Small intestine (tissue), 7 donors: ENCODE measurements at regions not wholly inside any gene's neighbourhood (a gene's known extent, or its start where the extent isn't known, plus 50 kb on each side); places are given as distances from the start of the nearest gene placed in this dataset.

Experiments
- DNase-seq, 2 donors: peaks; one replicate each; pipeline versions ENCODE4 v3.0.0 to v3.0.0-alpha.2; 2013
- FAIRE-seq: peaks from 2 replicates; lab custom pipeline; 2012; peaks lifted over from hg19 to GRCh38; lab: Jason Lieb, UNC
- H3K27ac ChIP-seq, 3 donors: one replicate each; pipeline ENCODE4 v1.5.1; 2013; ENCODE audit warnings: low read length in 2 of 3, mild to moderate bottlenecking in 2 of 3, control low read depth in 1 of 3, inconsistent platforms in 1 of 3, low read depth in 1 of 3, moderate library complexity in 1 of 3
- H3K27me3 ChIP-seq, 3 donors: one replicate each; pipeline ENCODE4 v1.6.1; 2013; ENCODE audit warnings: low read length in 3 of 3, inconsistent platforms in 1 of 3; ENCODE audit not compliant: control insufficient read depth in 3 of 3, insufficient read depth in 3 of 3
- H3K36me3 ChIP-seq, 3 donors: one replicate each; pipeline ENCODE4 v1.6.1; 2013; ENCODE audit warnings: low read length in 3 of 3, inconsistent platforms in 1 of 3, low read depth in 1 of 3, mild to moderate bottlenecking in 1 of 3, moderate library complexity in 1 of 3; ENCODE audit not compliant: control insufficient read depth in 3 of 3, insufficient read depth in 2 of 3
- H3K4me1 ChIP-seq, 3 donors: one replicate each; pipeline ENCODE4 v1.6.1; 2013; ENCODE audit warnings: low read length in 2 of 3, inconsistent platforms in 1 of 3, low read depth in 1 of 3, mild to moderate bottlenecking in 1 of 3, moderate library complexity in 1 of 3; ENCODE audit not compliant: control insufficient read depth in 3 of 3, insufficient read depth in 2 of 3
- H3K4me3 ChIP-seq, 3 donors: one replicate each; pipeline ENCODE4 v1.5.1; 2013; ENCODE audit warnings: low read length in 3 of 3, control low read depth in 1 of 3, inconsistent platforms in 1 of 3, low read depth in 1 of 3, mild to moderate bottlenecking in 1 of 3, moderate library complexity in 1 of 3
- H3K9me3 ChIP-seq, 2 donors: one replicate each; pipeline ENCODE4 v1.6.1; 2013; ENCODE audit warnings: low read depth in 1 of 2, low read length in 1 of 2; ENCODE audit not compliant: control insufficient read depth in 2 of 2, insufficient read depth in 1 of 2
- WGBS, 3 donors: extraction: QIAGEN DNeasy Blood & Tissue Kit; methylation state at CpG; one replicate each; pipeline ENCODE4 v1.1.7; 2013; 5-methylcytosine and 5-hydroxymethylcytosine counted together
- donor health status: healthy with polysubstance abuse.
- donor health status: control.
- donor health status: control.
- donor health status: Bipolar disorder and iron deficiency.
- donor health status: healthy.

- no peak for FAIRE-seq
These were observed 580.4 kb upstream of the PTCHD4 start for GRCh38 chr6:48691420-48691819.

DNA sequence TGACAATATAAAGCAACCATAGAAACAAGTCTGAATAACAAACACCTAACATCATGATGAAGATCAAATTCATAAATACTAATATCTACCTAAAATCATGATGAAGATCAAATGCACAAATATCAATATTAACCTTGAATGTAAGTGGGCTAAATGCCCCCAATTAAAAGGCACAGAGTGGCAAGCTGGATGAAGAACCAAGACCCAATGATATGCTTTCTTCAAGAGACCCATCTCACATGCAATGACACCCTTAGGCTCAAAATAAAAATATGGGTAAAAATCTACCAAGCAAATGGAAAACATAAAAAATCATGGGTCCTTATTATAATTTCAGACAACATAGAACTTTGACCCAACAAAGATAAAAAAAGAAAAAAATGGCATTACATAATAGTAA is 578.5 kb upstream of the PTCHD4 start:
- FAIRE-seq, result no peak
- Histone ChIP-seq H3K4me1 (no peaks in the 10 kb centered on the region), H3K27me3 (no peaks in the 10 kb centered on the region), H3K4me3 (no peak overlapping the region), H3K9me3 (peaks cover 0 to 33% of the 10 kb centered on the region in 2 donors), H3K27ac (no peak overlapping the region), H3K36me3 (no peaks in the 10 kb centered on the region)
- DNase-seq, result no peak

More at GRCh38 chr6:48691420-48691819, 580.4 kb upstream of the PTCHD4 start:
- no peak overlapping the region for H3K4me3 ChIP-seq
- no peaks in the 10 kb centered on the region for H3K36me3 ChIP-seq
- no peaks in the 10 kb centered on the region for H3K4me1 ChIP-seq
- H3K27me3 ChIP-seq, result no peaks in the 10 kb centered on the region
- DNase-seq, result no peak
- H3K27ac ChIP-seq, result no peak overlapping the region
- peaks cover 0 to 33% of the 10 kb centered on the region in 2 donors for H3K9me3 ChIP-seq
- WGBS, 3 donors, result 76 to 85% (median 82%) methylated on average over 2 of the region's 2 CpGs

DNA sequence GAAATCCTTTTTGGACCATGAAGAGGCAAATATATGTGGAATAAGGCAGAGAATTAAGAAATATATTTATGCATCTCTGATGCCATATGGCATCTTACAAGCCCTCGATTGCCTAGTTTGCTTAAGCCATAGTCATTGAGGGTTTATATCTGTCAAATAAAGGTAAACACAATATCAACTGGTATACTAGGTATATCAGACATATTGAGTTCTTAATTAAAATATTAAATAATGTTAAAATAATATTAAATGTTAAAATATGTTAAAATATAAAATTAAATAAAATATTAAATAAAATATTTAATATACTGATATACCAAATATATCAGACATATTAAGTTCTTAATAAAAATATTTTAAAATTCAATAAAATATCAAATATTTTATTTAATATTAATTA is 567.4 kb upstream of the PTCHD4 start:
- WGBS, 3 donors, result 65 to 69% (median 67%) methylated on average over 1 of the region's 1 CpG
- no peak overlapping the region for H3K4me3 ChIP-seq
- FAIRE-seq (peak; percentile 99), DNase-seq (no peak)
- H3K4me1 ChIP-seq, result no peaks in the 10 kb centered on the region
- H3K27me3 ChIP-seq, result no peaks in the 10 kb centered on the region
- no peaks in the 10 kb centered on the region for H3K36me3 ChIP-seq
- no peak overlapping the region for H3K27ac ChIP-seq
- H3K9me3 ChIP-seq, result no peaks in the 10 kb centered on the region

DNA sequence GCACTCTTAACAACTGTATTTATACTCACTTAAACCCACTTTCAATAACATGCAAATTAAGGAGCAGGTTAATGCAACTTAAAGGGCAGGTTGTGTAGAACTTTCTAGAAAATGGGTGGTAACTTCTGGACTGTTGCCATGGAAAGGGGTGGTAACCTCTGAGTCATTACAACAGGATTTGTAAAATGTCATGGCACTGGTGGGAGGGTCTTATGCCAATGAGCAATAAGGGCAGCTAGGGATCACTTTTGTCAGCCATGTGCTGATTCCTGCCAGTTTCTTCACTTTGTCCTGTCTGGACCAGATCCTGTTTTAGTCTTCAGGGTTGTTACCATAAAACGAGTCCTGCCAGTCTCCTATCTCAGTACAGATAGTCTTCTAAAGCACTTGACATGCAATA is 560.5 kb upstream of the PTCHD4 start:
- FAIRE-seq (no peak), DNase-seq (no peak)
- Histone ChIP-seq H3K27ac (no peak overlapping the region), H3K4me1 (no peaks in the 10 kb centered on the region), H3K9me3 (no peaks in the 10 kb centered on the region), H3K4me3 (no peak overlapping the region), H3K36me3 (no peaks in the 10 kb centered on the region), H3K27me3 (no peaks in the 10 kb centered on the region)
- WGBS, 3 donors, result 17 to 54% (median 28%) methylated on average over 1 of the region's 1 CpG

DNA sequence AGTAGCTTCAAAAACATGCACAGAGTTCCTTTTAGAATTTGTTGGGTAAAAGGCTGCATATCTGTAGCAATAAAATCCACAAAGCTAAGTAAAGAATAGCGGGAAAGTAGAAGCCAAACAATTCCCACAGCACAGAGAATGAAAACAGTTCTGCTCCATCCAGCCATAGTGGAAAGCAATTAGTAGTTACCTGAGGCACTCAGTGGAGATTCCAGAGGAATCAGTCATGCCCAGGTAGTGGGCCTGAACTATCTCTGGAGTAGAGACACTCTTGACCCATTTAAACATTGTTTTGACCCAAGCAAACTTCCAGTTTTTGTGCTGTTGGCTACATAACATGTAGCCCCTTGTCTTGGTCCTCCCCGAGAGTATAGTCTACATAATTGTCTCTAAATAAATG is 559.5 kb upstream of the PTCHD4 start:
- 68 to 86% (median 78%) methylated on average over 2 of the region's 2 CpGs for WGBS, 3 donors
- no peaks in the 10 kb centered on the region for H3K27me3 ChIP-seq
- no peaks in the 10 kb centered on the region for H3K36me3 ChIP-seq
- H3K4me1 ChIP-seq, result no peaks in the 10 kb centered on the region
- no peak overlapping the region for H3K27ac ChIP-seq
- no peak overlapping the region for H3K4me3 ChIP-seq
- FAIRE-seq (no peak), DNase-seq (no peak)
- no peaks in the 10 kb centered on the region for H3K9me3 ChIP-seq

GRCh38 chr6:48667797-48668196 is 556.8 kb upstream of the PTCHD4 start:
- no peaks in the 10 kb centered on the region for H3K4me1 ChIP-seq
- H3K27me3 ChIP-seq, result no peaks in the 10 kb centered on the region
- FAIRE-seq (no peak), DNase-seq (no peak)
- no peaks in the 10 kb centered on the region for H3K36me3 ChIP-seq
- no peak overlapping the region for H3K4me3 ChIP-seq
- no peaks in the 10 kb centered on the region for H3K9me3 ChIP-seq
- WGBS, 3 donors, result 63 to 73% (median 65%) methylated on average over 2 of the region's 2 CpGs
- no peak overlapping the region for H3K27ac ChIP-seq

- no peak overlapping the region for H3K27ac ChIP-seq
- FAIRE-seq, result no peak
- no peaks in the 10 kb centered on the region for H3K4me1 ChIP-seq
- DNase-seq, result no peak
- H3K4me3 ChIP-seq, result no peak overlapping the region
- no peaks in the 10 kb centered on the region for H3K27me3 ChIP-seq
- 62 to 84% (median 76%) methylated on average over 3 of the region's 3 CpGs for WGBS, 3 donors
- H3K36me3 ChIP-seq, result no peaks in the 10 kb centered on the region
- no peaks in the 10 kb centered on the region for H3K9me3 ChIP-seq
These were observed 553.8 kb upstream of the PTCHD4 start for GRCh38 chr6:48664826-48665225.

GRCh38 chr6:48658915-48659314 is 547.9 kb upstream of the PTCHD4 start:
- 41 to 49% (median 47%) methylated on average over 2 of the region's 2 CpGs for WGBS, 3 donors

GRCh38 chr6:48641544-48641943 is 530.5 kb upstream of the PTCHD4 start:
- no peak overlapping the region for H3K4me3 ChIP-seq
- no peaks in the 10 kb centered on the region for H3K4me1 ChIP-seq
- 35 to 53% (median 35%) methylated on average over 2 of the region's 2 CpGs for WGBS, 3 donors
- H3K27ac ChIP-seq, result no peak overlapping the region
- FAIRE-seq (no peak), DNase-seq (no peak)
- peaks cover 0 to 3% of the 10 kb centered on the region in 2 donors for H3K9me3 ChIP-seq
- no peaks in the 10 kb centered on the region for H3K36me3 ChIP-seq
- no peaks in the 10 kb centered on the region for H3K27me3 ChIP-seq

More at GRCh38 chr6:48658915-48659314, 547.9 kb upstream of the PTCHD4 start:
- H3K27me3 ChIP-seq, result no peaks in the 10 kb centered on the region
- no peak overlapping the region for H3K4me3 ChIP-seq
- H3K36me3 ChIP-seq, result no peaks in the 10 kb centered on the region
- H3K4me1 ChIP-seq, result no peaks in the 10 kb centered on the region
- DNase-seq (no peak), FAIRE-seq (no peak)
- H3K9me3 ChIP-seq, result no peaks in the 10 kb centered on the region
- no peak overlapping the region for H3K27ac ChIP-seq
